Heart right ventricle (tissue), 16 donors: ENCODE measurements at regions not wholly inside any gene's neighbourhood (a gene's known extent, or its start where the extent isn't known, plus 50 kb on each side); places are given as distances from the start of the nearest gene placed in this dataset.
A peak's percentile ranks its signal among the peaks of the same experiment; 100 is the strongest.

ENCODE experiments used
- ATAC-seq, 8 donors: fragments of 200-7000 bp; cut with Tn5 transposase; one replicate each; pipeline ENCODE4 v1.9.1; 2020; ENCODE audit warnings: mild to moderate bottlenecking in 8 of 8, moderate library complexity in 8 of 8, moderate number of reproducible peaks in 1 of 8
- DNase-seq, 2 donors: peaks; one replicate each; pipeline ENCODE4 v3.0.0-alpha.2; 2020
- H3K27ac ChIP-seq, 10 donors: fragments of 200-600 bp; sonication (generic) in 2 of 10; one replicate each; pipeline versions ENCODE4 v1.5.0 to v1.8.0; 2020 to 2022; ENCODE audit warnings: mild to moderate bottlenecking in 3 of 10
- H3K27me3 ChIP-seq, 7 donors: fragments of 200-600 bp; one replicate each; pipeline ENCODE4 v1.8.0; 2021 to 2022; ENCODE audit warnings: mild to moderate bottlenecking in 2 of 7
- H3K36me3 ChIP-seq, 9 donors: fragments of 200-600 bp; sonication (generic) in 1 of 9; one replicate each; pipeline versions ENCODE4 v1.5.0 to v1.8.0; 2020 to 2022; ENCODE audit warnings: mild to moderate bottlenecking in 2 of 9
- H3K4me1 ChIP-seq, 9 donors: fragments of 200-600 bp; sonication (generic) in 1 of 9; one replicate each; pipeline versions ENCODE4 v1.5.0 to v1.8.0; 2020 to 2022; ENCODE audit warnings: mild to moderate bottlenecking in 4 of 9
- H3K4me3 ChIP-seq, 10 donors: fragments of 200-600 bp; sonication (generic) in 2 of 10; one replicate each; pipeline versions ENCODE4 v1.5.0 to v1.8.0; 2020 to 2022; ENCODE audit warnings: mild to moderate bottlenecking in 7 of 10, moderate library complexity in 2 of 10
- H3K9me3 ChIP-seq, 11 donors: fragments of 200-600 bp in 10 of 11; sonication (generic) in 2 of 11; one replicate each; pipeline versions ENCODE4 v1.5.0 to v1.8.0; 2013 to 2022; ENCODE audit warnings: mild to moderate bottlenecking in 2 of 11, control low read depth in 1 of 11, moderate library complexity in 1 of 11
- CTCF ChIP-seq, 9 donors: fragments of 200-600 bp; sonication (generic) in 2 of 9; IDR thresholded peaks; one replicate each; pipeline versions ENCODE4 v1.5.0 to v1.8.0; 2021 to 2022; ENCODE audit warnings: antibody characterized with exemption in 9 of 9, mild to moderate bottlenecking in 5 of 9, moderate library complexity in 1 of 9
- WGBS, 2 donors: extraction: QIAGEN DNeasy Blood & Tissue Kit; methylation state at CpG; one replicate each; pipeline ENCODE4 v1.1.7; 2013; ENCODE audit warnings: inconsistent platforms in 1 of 2; 5-methylcytosine and 5-hydroxymethylcytosine counted together
- intact Hi-C, 10 donors: fragments of 100-400 bp; cut with DNase I; formaldehyde crosslinking; loops; one replicate each; pipeline versions ENCODE4 v1.11.1 to v1.14.2; 2022
- donor health status: Arrhythmogenic right ventricular cardiomyopathy.
- donor health status: ischemic (EF 13 %, LVEDD 7.1; RV severe dilation, severe dysfunction).
- donor health status: healthy with polysubstance abuse.
- donor health status: DM: no; HTN: yes; CAD: no.
- donor health status: DM: no; HTN: no; CAD: no.
- donor health status: ischemic (EF 25% LVEDD 6.9; RV normal size, moderate dysfunction).
- donor health status: ischemic (EF 25% LVEDD 5.7; RV mildly dilated, moderate dysfunction).
- donor health status: healthy.
- donor health status: DM: yes; HTN: yes; CAD: no.
- donor health status: Ischemic cardiomyopathy.
- donor health status: ischemic (EF 35%, LVEDD 5.7; RV mildly dilated, moderate dysfunction).
- donor health status: nonischemic (EF 11% LVEDD 7.7; RV severe dilation, severe dysfunction).
- donor health status: DM: yes; HTN: yes; CAD: no.
- donor health status: PGD.
- donor health status: ischemic (EF 29% LVEDD 5.4; RV normal size, mild dysfunction).
- donor health status: nonischemic (EF 23%, LVEDD 6.1; RV moderate dilation, normal function).

GRCh38 chr5:124057724-124058231 is 545.8 kb downstream of the CSNK1G3 start:
- Histone ChIP-seq H3K4me1 (peaks cover 4 to 19% (median 14%) of the 10 kb centered on the region in 9 donors), H3K9me3 (no peaks in the 10 kb centered on the region), H3K36me3 (no peaks in the 10 kb centered on the region), H3K27ac (no peak overlapping the region), H3K4me3 (peak overlapping the region in 6 of 10 donors; percentile 7 to 30 (median 22)), H3K27me3 (no peaks in the 10 kb centered on the region)
- intact Hi-C loops: no loop called here
- 28 to 41% methylated on average over 4 of the region's 4 CpGs for WGBS, 2 donors
- ATAC-seq: peak in 3 of 8 donors; percentile 41 to 49 (median 47)
- TF ChIP-seq CTCF (IDR thresholded peaks at IDR 0.05): no peak
- no peak for DNase-seq

- 14 to 18% methylated on average over 6 of the region's 6 CpGs for WGBS, 2 donors
- Histone ChIP-seq H3K27ac (no peak overlapping the region), H3K27me3 (no peaks in the 10 kb centered on the region), H3K9me3 (no peaks in the 10 kb centered on the region), H3K4me3 (peak overlapping the region in 6 of 10 donors; percentile 7 to 30 (median 22)), H3K36me3 (no peaks in the 10 kb centered on the region), H3K4me1 (peaks cover 4 to 19% (median 14%) of the 10 kb centered on the region in 9 donors)
- intact Hi-C loops: no loop called here
- DNase-seq (peak in 1 of 2 donors; percentile 11), ATAC-seq (peak in 7 of 8 donors; percentile 47 to 83 (median 78))
- no peak for TF ChIP-seq CTCF (IDR thresholded peaks at IDR 0.05)
Measured at GRCh38 chr5:124056991-124057723, 545.2 kb downstream of the CSNK1G3 start.

- no peaks in the 10 kb centered on the region for H3K9me3 ChIP-seq
- H3K27ac ChIP-seq: no peak overlapping the region
- no peak overlapping the region for H3K4me3 ChIP-seq
- no peaks in the 10 kb centered on the region for H3K36me3 ChIP-seq
- H3K27me3 ChIP-seq: no peaks in the 10 kb centered on the region
- 55 to 66% methylated on average over 11 of the region's 11 CpGs for WGBS, 2 donors
- TF ChIP-seq CTCF (IDR thresholded peaks at IDR 0.05): no peak
- H3K4me1 ChIP-seq: peaks cover 4 to 19% (median 14%) of the 10 kb centered on the region in 9 donors
- ATAC-seq (no peak), DNase-seq (no peak)
- intact Hi-C loops: no loop called here
Measured at GRCh38 chr5:124056326-124056990, 544.5 kb downstream of the CSNK1G3 start.

GRCh38 chr5:124055751-124056150 is 543.8 kb downstream of the CSNK1G3 start:
- no peaks in the 10 kb centered on the region for H3K36me3 ChIP-seq
- DNase-seq: no peak
- peaks cover 4 to 19% (median 14%) of the 10 kb centered on the region in 9 donors for H3K4me1 ChIP-seq
- intact Hi-C loops: no loop called here
- H3K27me3 ChIP-seq: no peaks in the 10 kb centered on the region
- ATAC-seq: no peak
- WGBS, 2 donors: 81% methylated on average over 1 of the region's 1 CpG
- no peak overlapping the region for H3K27ac ChIP-seq
- H3K9me3 ChIP-seq: no peaks in the 10 kb centered on the region
- no peak for TF ChIP-seq CTCF (IDR thresholded peaks at IDR 0.05)
- no peak overlapping the region for H3K4me3 ChIP-seq
